HUDEP-2 (cell line): ENCODE measurements at regions not wholly inside any gene's neighbourhood (a gene's known extent, or its start where the extent isn't known, plus 50 kb on each side); places are given as distances from the start of the nearest gene placed in this dataset.

Experiments
- DNase-seq, 76 experiments: peaks; one replicate each; lab custom pipeline; 2025; ENCODE audit not compliant: unreplicated experiment in 76 of 76; lab: John Stamatoyannopoulos, UW

DNA sequence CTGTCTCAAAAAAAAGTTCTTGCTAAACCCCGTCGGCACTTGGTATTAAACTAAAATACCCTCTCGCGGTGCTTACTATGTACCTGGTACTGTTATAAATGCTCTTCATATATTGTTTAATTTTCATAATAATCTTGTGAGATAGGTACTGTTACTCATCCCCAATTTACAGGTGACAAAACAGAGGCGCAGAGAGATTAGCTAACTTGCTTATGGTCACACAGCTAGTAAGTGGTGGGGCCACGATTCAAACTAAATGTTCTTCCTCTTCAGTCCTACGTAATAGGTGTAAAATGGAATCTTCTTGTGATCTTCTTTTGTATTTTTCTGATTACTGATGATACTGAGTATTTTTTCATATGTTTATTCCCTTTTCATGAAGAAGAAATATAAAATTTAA lies 51.3 kb downstream of the TET3 start:
- no peak for DNase-seq

DNA sequence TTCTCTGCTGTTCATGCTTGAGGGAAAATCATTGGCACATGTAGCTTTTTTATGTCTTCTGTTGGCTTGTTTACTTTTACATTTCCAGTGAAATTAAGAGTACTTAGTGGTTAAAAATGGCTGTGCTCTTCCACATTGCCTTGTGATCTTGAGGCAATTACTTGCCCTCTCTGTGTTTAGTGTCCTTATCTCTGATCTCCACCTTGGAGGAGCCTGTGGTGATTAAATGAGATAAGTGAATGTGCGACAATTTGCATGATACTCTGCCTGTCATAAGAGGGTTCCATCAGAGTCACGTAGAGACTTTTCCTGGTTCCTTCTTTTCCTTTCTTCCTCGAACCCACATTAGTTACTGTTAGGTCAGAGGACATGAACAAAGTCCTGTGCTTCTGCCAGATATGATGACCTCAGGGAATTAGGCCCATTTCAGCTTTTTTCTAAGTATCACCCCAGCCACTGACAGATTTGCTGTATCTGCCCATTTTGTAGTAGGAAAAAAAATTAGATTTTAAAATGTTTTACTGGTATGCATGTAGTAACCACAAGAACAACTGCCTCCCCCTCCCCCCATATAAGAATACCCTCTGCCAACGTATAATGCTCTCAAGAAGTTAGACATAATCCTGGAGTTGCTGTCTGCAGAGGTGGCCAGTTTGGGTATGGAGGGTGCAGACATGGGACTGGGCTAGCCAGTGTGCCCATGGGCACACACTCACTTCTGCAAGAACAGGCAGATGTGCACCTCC lies 51.9 kb downstream of the TET3 start:
- peak in 58 of 76 experiments; percentile 11 to 95 (median 74) for DNase-seq

DNA sequence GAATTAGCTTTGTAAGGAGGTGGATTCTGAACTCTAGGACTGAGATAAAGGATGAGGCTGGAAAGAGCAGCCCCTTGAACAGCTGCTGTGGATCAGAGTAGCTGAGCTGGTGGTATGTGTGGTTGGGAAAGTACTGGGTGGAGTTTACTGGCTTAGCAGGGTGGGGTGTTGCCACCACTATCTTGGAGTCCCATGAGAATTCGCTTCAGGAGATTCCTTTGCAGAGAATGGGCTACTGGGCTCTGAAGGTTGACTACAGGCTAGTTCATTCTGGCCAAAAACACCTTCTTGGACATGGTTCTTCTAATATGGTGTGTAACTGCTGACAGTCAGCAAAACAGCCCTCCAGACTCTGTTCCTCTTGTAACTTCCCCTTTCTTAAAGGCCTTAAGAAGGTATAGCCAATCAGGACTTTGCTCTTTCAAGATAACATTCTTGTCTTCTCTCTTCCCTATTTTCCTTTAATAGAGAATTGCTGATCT lies 52.7 kb downstream of the TET3 start:
- DNase-seq, result peak in 51 of 76 experiments; percentile 10 to 74 (median 43)

DNA sequence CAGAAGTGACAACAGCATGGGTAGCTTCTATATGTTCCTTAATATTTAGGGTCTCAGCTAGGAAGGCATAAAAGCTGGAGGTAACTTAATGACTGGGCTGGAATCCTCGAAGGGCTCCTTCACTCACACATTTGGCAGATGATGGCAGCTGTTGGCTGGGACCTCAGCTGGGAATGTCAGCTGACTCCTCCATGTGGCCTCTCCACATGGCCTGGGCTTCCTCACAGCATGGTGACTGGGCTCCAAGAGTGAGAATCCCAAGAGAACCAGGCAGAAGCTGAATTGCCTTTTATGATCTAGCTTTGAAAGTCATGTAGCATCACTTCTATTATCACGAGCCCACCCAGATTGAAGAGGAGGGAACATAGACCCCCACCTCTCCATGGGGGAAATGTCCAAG lies 54.9 kb downstream of the TET3 start:
- DNase-seq, result no peak

DNA sequence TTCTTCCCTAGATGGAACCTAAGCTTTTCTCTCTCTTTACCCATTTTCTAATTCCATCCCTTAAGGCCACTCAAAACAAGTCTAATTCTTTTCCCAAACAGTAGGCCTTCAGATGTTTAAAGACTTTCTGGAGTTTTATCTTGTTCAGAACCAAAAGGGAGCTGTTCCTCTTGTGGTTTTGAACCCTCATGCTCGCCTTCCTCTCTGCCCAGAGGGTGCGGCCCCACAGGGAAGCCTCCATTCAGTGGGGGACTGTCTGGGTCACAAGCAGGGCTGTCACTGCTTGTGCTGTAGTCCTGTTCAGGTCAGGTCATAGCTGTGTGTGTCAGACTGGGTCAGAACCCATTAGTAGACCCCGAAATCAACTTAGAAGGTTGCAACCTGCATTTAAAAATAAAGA lies 56.5 kb downstream of the TET3 start:
- peak in 30 of 76 experiments; percentile 12 to 64 (median 30) for DNase-seq

DNA sequence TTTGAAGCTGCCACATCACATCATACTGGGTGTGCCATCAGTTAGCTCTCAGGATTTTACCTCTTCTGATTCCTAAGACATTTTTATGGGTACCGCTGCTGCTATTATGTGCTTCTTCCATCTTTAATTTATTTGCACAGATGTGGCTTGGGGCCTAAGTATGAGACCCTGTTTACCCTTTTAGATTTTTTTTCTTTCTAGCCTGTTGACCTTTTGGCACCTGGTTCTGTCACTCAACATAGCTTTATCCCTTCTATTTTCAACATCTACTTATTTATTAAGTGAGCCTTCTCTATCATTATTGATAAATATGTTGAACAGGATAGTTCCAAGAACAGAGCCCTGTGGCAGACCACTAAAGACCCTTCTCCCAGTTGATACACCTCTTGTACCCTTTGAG lies 57.0 kb downstream of the TET3 start:
- DNase-seq, result no peak

DNA sequence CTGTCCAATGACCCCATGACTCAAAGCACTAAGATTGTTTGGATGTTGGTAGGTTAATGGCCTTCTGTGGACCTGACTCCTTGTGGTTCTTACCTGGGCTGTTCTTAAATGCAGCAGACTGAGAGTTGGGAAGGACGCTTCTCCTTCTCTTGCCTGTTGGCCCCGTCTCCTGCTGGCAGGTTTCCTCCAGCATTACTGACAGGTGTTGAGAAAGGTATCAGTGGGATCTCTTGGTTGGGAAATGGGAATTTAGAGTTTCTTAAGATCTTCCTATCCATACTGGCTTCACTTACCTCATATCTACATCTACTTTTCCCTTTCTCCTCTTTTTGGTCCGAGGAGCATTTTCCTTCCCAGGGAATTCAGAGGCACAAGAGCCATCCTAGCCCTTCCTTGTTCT lies 57.9 kb downstream of the TET3 start:
- no peak for DNase-seq

DNA sequence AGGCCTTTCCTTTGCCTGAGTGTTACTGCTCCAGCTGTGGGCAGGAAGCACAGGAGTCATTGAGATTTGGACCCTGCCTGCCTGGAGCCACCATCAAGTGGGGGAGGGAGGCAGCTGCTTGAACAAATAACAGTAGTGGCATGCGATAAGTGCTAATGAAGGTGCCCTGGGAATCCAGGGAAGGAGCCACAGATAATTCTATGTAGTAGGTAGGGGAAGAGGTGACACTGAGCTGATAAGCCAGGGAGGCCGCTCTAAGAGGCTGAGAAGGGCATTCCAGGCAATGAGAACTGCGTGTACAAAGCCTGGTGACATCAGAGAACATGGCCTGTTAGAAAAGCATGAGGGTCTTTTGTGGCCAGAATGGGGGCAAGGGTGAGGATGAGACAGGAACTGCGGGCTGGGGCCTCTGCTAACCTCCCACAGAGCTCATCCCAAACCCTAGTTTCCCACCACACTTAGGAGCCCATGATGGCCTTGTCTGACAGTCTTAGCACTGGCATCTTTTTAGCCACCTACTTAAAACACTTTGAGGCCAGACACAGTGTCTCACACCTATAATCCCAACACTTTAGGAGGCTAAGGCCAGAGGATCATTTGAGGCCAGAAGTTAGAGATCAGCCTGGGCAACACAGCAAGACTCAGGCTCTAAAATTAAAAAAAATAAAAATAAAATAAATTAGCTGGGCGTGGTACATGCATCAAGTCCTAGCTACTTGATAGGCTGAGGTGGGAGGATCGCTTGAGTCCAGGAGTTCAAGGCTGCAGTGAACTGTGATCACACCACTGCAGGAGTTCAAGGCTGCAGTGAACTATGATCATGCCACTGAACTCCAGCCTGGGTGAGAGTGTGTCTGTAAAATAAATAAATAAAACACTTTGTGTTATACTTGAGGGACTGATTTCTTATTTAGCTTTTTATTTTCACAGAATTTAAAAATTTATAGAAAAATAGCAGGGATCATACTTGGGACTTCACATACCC lies 58.9 kb downstream of the TET3 start:
- peak in 1 of 76 experiments; percentile 14 for DNase-seq

DNA sequence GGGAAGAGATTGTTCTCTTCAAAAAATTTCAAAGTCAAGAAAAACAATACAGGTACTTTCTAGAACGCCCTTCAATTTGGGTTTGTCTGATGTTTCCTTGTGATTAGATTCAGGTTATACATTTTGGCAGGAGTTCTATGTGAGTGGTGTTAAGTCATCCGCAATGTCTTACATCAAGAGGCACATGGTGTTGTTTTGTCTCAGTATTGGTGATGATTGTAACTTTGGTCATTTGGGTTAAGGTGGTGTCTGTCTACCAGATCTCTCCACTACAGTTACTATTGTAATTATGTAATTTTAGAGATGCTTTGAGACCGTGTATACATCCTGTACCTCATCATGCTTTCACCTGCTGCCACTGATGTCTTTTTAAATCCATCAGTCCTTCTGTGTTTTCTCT lies 60.3 kb downstream of the TET3 start:
- DNase-seq, result no peak

DNA sequence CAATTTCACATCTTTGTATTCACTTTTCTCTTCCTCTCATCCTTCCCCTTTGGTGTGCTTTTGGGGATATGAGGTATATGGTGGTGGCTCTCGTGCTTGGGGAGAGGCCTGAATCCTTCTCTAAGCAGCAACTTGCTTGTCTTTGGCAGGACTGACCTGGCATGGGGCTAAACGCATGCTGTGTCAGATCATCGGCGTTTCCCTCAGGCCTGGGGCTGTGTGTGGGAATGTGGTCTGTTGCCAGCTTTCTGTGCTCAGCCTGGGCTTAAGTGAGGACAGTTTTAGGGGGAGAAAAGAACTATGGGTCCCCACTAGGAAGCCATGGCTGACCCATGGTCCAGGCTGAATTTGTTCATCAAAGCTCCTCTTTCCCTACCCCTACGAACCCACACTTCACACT lies 60.7 kb downstream of the TET3 start:
- DNase-seq, result no peak

DNA sequence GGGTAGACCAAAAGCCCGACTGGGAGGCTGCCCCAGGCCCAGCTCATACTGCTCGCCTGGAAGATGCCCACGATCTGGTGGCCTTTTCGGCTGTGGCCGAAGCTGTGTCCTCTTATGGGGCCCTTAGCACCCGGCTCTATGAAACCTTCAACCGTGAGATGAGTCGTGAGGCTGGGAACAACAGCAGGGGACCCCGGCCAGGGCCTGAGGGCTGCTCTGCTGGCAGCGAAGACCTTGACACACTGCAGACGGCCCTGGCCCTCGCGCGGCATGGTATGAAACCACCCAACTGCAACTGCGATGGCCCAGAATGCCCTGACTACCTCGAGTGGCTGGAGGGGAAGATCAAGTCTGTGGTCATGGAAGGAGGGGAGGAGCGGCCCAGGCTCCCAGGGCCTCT lies 61.7 kb downstream of the TET3 start:
- no peak for DNase-seq

DNA sequence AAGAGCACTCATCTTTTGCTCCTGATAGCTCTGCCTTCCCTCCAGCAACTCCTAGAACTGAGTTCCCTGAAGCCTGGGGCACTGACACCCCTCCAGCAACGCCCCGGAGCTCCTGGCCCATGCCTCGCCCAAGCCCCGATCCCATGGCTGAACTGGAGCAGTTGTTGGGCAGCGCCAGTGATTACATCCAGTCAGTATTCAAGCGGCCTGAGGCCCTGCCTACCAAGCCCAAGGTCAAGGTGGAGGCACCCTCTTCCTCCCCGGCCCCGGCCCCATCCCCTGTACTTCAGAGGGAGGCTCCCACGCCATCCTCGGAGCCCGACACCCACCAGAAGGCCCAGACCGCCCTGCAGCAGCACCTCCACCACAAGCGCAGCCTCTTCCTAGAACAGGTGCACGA lies 62.4 kb downstream of the TET3 start:
- no peak for DNase-seq

DNA sequence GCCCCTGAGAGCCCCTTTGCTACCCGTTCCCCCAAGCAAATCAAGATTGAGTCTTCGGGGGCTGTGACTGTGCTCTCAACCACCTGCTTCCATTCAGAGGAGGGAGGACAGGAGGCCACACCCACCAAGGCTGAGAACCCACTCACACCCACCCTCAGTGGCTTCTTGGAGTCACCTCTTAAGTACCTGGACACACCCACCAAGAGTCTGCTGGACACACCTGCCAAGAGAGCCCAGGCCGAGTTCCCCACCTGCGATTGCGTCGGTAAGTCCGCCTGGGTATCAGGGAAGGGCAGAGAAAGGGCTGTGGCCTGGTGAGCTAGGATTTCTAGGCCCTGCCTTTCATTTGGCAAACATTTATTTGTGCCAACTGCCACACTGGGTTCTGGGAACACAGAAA lies 63.4 kb downstream of the TET3 start:
- peak in 2 of 76 experiments; percentile 23 to 45 for DNase-seq

DNA sequence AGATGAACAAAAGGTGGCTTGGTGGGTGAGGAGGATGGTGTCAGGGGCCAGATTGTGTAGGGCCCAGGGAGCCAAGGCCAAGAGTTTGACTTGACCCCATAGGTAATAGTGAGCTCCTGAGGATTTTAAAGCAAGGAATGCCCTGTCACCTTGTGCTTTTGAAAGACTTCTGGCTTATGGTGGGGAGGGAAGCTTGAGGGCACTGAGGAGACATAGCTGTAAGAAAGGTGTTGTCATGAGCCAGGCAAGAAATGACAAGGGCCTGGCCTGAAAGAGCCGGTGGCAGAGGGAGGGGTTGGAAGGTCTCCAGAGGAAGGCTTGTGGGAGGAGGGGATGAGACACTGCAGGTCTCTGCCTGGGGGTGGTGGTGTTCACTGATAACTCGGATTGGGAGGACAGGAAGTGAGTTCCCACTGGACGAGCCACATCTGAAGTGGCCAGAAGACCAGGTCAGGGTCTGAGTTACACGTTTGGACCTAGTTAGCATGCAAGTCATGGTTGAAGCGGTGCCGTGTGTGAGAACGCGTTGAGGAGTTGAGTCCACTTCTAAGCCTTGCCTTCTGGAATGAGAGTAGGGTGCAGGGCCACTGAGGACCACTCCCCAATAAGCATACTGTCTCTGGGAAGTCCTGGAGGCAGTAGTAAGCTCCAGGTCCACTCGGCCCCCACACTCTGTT lies 64.3 kb downstream of the TET3 start:
- DNase-seq, result peak in 72 of 76 experiments; percentile 28 to 88 (median 65)

DNA sequence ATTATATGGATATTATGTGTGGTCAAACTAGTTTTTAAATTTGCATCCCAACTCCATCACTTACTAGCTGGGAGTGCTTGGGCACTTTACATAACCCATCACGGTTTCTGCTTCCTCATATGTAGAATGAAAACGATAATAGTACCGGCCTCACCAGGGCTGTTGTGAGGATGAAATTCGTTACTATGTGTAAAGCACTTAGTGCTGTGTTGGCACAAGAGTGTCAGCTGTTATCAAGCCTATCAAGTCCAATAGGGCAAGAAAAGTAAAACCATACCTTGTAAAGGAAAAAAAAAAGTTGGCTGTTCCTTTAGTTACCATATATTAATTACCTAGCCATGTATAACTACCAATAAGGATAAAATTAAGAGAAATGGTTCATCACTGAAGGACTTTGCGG lies 65.4 kb downstream of the TET3 start:
- DNase-seq, result no peak

DNA sequence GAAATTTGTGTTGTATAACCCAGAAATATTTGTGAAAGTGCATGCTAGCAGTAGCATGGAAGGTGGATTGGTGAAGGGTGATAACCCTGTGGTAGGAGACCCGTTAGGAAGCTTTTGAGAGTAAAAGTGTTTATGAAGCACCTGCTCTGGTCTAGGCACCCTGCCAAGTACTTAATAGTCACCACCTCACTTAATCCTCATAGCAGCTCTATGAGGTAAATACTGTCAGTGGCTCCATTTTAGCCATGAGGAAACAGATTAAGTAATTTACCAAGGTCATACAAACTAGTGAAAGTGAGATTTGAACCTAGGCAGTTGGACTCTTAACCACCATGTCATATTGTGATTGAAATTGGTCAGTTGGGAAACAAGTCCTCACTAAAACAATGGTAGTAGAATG lies 66.8 kb downstream of the TET3 start:
- DNase-seq, result peak in 1 of 76 experiments; percentile 23

DNA sequence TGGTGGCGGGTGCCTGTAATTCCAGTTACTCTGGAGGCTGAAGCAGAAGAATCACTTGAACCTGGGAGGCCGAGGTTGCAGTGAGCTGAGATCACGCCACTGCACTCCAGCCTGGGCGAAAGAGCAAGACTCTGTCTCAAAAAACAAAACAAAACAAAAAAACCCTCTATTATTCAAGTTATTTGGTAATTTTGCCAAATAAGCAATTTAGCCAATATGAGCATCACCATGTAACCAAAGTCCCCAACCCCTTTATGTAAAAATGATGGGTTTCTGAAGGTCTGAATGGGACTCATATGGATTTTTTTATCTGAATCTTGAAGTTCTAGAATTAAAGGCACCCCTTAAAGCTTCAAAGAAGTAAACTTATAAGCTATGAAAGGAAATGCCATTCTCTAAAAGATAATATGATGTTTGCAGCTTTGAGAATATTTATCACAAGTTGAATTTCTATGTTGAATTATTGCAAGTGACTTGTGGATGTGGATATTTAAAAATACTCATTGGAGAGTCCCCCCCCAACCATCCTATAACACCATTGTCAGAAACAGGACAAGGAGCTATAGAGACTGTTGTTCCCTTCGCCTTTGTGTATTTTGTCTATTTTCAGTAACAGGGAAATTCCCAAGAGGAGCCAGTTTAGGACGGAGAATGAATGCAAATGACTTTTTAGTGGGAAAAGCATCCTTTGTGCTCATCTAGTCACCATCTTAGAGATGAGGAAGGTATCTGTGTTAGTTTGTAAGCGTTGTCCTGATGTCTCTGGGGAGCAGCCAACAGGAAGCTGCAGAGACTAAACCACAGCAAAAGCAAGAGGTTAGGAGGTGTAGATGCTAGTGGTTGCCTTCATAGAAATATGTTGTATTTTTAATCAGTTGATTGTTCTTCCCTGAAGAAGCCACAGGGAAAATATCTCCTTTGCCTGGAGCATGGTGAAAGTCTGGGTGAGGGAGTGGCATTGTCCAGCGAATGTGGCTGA lies 68.3 kb downstream of the TET3 start:
- DNase-seq, result no peak

DNA sequence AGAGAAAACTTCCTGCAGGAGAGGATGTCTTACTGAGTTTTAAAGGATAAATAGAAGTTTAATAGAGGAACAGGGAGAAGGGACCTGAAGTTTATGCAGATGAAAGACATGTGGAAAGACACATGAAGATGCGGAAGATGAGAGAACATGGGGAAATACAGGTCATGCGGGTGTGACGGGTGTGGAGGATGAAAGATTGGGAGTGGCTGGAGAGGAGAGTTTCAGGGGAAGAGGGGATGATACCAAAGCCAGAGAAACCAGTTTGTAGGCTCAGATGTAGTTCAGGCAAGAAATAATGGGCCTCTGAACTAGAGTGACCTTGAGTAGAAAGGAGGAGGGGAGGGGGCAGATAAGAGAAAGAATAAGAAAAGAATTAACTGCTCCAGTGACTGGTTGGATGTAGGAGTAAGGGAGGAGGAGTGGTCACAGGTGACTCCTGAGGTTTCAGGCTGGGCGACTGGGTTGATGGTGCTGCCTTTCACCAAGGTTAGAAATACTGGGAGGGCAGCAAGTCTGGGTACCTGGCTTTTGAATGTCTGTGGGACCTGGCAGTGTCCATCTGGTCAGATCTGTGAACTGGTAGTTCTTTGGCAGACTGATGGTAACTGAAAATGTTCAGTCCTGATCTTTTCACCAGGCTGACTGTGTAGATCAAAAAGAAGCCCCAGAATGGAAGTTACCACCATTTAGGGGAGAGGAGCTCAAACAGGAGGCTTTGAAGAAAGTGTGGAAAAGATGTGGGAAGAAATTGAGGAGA lies 69.4 kb downstream of the TET3 start:
- DNase-seq, result no peak

DNA sequence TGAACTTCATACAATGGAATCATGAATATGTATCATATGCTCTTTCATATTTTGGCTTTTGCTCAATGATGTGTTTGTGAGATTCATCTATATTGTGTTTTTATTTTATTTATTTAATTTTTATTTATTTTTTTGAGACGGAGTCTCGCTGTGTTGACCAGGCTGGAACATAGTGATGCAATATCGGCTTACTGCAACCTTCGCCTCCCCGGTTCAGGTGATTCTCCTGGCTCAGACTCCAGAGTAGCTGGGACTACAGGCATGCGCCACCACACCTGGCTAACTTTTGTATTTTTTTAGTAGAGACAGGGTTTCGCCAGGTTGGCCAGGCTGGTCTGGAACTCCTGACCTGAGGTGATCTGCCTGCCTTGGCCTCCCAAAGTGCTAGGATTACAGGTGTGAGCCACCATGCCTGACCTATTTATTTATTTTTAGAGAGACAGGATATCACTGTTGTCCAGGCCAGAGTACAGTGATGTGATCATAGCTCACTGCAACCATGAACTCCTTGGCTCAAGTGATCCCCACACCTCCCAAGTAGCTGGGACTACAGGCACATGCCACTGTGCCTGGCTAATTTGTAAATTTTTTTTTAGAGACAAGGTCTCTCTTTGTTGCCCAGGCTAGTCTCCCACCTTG lies 74.5 kb downstream of the TET3 start:
- DNase-seq, result no peak
